Spleen (tissue), 7 donors: ENCODE measurements at regions not wholly inside any gene's neighbourhood (a gene's known extent, or its start where the extent isn't known, plus 50 kb on each side); places are given as distances from the start of the nearest gene placed in this dataset.

Experiments
- POLR2A ChIP-seq, 3 donors: fragments of 450-650 bp; IDR thresholded peaks; one replicate each; pipeline ENCODE4 v1.5.1; 2017; ENCODE audit warnings: antibody characterized with exemption in 3 of 3, mild to moderate bottlenecking in 1 of 3
- POLR2AphosphoS5 ChIP-seq, 3 donors: sonication (generic); formaldehyde crosslinking; IDR thresholded peaks; one replicate each; pipeline ENCODE4 v1.5.1; 2017; ENCODE audit warnings: antibody characterized with exemption in 3 of 3
- TF ChIP-seq, protein P1 (sequence below), 11 experiments: fragments of 200-600 bp in 7 of 11; fragments of 450-650 bp in 4 of 11; sonication (generic) in 4 of 11; IDR thresholded peaks in 8 of 11; conservative IDR thresholded peaks in 3 of 11; 1 replicate in 7 of 11; 2 replicates in 4 of 11; pipeline versions ENCODE4 v1.4.0 to v1.8.0; 2016 to 2021; ENCODE audit warnings: antibody characterized with exemption in 11 of 11, inconsistent platforms in 4 of 11, mild to moderate bottlenecking in 1 of 11
- donor health status: DM: no; HTN: no; CAD: no; lungs with moderate emphysema.
- donor health status: DM: no; HTN: no; CAD: no.
- donor health status: DM: no; HTN: no; CAD: no.

DNA sequence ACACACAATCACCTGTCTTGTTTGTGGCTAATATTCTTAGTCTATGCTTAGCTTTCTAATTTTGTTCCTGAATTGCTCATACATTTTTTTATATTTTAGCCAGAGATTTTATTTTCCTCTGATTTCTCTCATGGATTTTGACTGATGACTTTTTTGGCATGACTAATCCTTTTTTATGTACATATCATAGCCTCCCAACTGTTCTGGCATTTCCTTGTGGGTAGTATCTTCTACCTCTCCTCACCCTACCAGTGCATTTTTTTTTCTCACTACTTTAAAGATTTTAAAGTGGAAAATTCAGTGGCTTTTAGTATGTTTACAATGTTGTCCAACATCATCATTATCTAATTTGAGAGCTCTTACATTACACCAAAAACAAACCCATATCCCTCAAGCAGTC lies 84.4 kb upstream of the TENM4 start:
- TF ChIP-seq, protein P1, sequence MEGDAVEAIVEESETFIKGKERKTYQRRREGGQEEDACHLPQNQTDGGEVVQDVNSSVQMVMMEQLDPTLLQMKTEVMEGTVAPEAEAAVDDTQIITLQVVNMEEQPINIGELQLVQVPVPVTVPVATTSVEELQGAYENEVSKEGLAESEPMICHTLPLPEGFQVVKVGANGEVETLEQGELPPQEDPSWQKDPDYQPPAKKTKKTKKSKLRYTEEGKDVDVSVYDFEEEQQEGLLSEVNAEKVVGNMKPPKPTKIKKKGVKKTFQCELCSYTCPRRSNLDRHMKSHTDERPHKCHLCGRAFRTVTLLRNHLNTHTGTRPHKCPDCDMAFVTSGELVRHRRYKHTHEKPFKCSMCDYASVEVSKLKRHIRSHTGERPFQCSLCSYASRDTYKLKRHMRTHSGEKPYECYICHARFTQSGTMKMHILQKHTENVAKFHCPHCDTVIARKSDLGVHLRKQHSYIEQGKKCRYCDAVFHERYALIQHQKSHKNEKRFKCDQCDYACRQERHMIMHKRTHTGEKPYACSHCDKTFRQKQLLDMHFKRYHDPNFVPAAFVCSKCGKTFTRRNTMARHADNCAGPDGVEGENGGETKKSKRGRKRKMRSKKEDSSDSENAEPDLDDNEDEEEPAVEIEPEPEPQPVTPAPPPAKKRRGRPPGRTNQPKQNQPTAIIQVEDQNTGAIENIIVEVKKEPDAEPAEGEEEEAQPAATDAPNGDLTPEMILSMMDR (IDR thresholded peaks at IDR 0.05 in 8 of 11, conservative IDR thresholded peaks at IDR 0.05 in 3 of 11), result no peak
- TF ChIP-seq POLR2AphosphoS5 (IDR thresholded peaks at IDR 0.05) (no peak), POLR2A (IDR thresholded peaks at IDR 0.05) (no peak)
